Lower leg skin (tissue), 4 donors: ENCODE measurements at regions not wholly inside any gene's neighbourhood (a gene's known extent, or its start where the extent isn't known, plus 50 kb on each side); places are given as distances from the start of the nearest gene placed in this dataset.

Experiments used
- DNase-seq, 2 donors: peaks; one replicate each; pipeline ENCODE4 v3.0.0-alpha.2; 2019; ENCODE audit warnings: low spot score in 2 of 2
- H3K4me3 ChIP-seq: fragments of 200-600 bp; sonication (generic); 2 replicates; pipeline ENCODE4 v1.5.1; 2017; ENCODE audit warnings: mild to moderate bottlenecking, low read depth; ENCODE audit not compliant: poor library complexity, severe bottlenecking
- CTCF ChIP-seq, 3 donors: fragments of 450-650 bp; IDR thresholded peaks; one replicate each; pipeline ENCODE4 v1.5.1; 2016; ENCODE audit warnings: antibody characterized with exemption in 3 of 3, mild to moderate bottlenecking in 3 of 3, moderate library complexity in 2 of 3
- POLR2A ChIP-seq, 2 donors: fragments of 450-650 bp; IDR thresholded peaks; one replicate each; pipeline ENCODE4 v1.6.1; 2016 to 2017; ENCODE audit warnings: antibody characterized with exemption in 2 of 2, mild to moderate bottlenecking in 1 of 2, moderate library complexity in 1 of 2
- WGBS, 2 donors: methylation state at CpG; one replicate each; pipeline ENCODE4 v1.1.5; 2018; 5-methylcytosine and 5-hydroxymethylcytosine counted together
- intact Hi-C: fragments of 100-400 bp; cut with DNase I; formaldehyde crosslinking; loops from one replicate; pipeline ENCODE4 v1.15.0; 2023; ENCODE audit warnings: low total_unique reads

GRCh38 chr9:81776834-81777233 is 87.5 kb upstream of the TLE1 start:
- intact Hi-C loops, result no loop called here
- no peak for DNase-seq
- TF ChIP-seq POLR2A (IDR thresholded peaks at IDR 0.05), result no peak
- WGBS, 2 donors, result 82 to 92% methylated on average over 2 of the region's 2 CpGs
- no peak overlapping the region for H3K4me3 ChIP-seq

GRCh38 chr9:81777482-81777881 is 88.1 kb upstream of the TLE1 start:
- WGBS, 2 donors, result 47 to 48% methylated on average over 3 of the region's 3 CpGs
- TF ChIP-seq CTCF (IDR thresholded peaks at IDR 0.05) (no peak), POLR2A (IDR thresholded peaks at IDR 0.05) (no peak)
- intact Hi-C loops, result no loop called here

GRCh38 chr9:81782313-81782995 is 93.1 kb upstream of the TLE1 start:
- DNase-seq, result no peak
- WGBS, 2 donors, result 88 to 90% methylated on average over 10 of the region's 10 CpGs
- H3K4me3 ChIP-seq, result no peak overlapping the region
- intact Hi-C loops, result no loop called here
- no peak for TF ChIP-seq CTCF (IDR thresholded peaks at IDR 0.05)
- TF ChIP-seq POLR2A (IDR thresholded peaks at IDR 0.05), result no peak

More at GRCh38 chr9:81777482-81777881, 88.1 kb upstream of the TLE1 start:
- H3K4me3 ChIP-seq, result no peak overlapping the region
- DNase-seq, result no peak

GRCh38 chr9:81787747-81788632 is 98.6 kb upstream of the TLE1 start:
- H3K4me3 ChIP-seq, result no peak overlapping the region
- WGBS, 2 donors, result 78 to 87% methylated on average over 4 of the region's 4 CpGs
- no peak for DNase-seq
- intact Hi-C loops, result no loop called here
- TF ChIP-seq CTCF (IDR thresholded peaks at IDR 0.05) (no peak), POLR2A (IDR thresholded peaks at IDR 0.05) (no peak)

GRCh38 chr9:81789721-81790120 is 100.4 kb upstream of the TLE1 start:
- 82 to 88% methylated on average over 1 of the region's 1 CpG for WGBS, 2 donors
- H3K4me3 ChIP-seq, result no peak overlapping the region
- TF ChIP-seq POLR2A (IDR thresholded peaks at IDR 0.05) (no peak), CTCF (IDR thresholded peaks at IDR 0.05) (no peak)
- intact Hi-C loops, result no loop called here
- no peak for DNase-seq

- intact Hi-C loops, result no loop called here
- 81 to 89% methylated on average over 2 of the region's 2 CpGs for WGBS, 2 donors
- H3K4me3 ChIP-seq, result no peak overlapping the region
- TF ChIP-seq CTCF (IDR thresholded peaks at IDR 0.05) (no peak), POLR2A (IDR thresholded peaks at IDR 0.05) (no peak)
- DNase-seq, result no peak
Observed at GRCh38 chr9:81790166-81790565, 100.8 kb upstream of the TLE1 start.
